ENCODE measurements at regions not wholly inside any gene's neighbourhood (a gene's known extent, or its start where the extent isn't known, plus 50 kb on each side); places are given as distances from the start of the nearest gene placed in this dataset.
"Not testable (repeated sequence)": the region's sequence is repeated elsewhere in the genome, so short reads cannot be mapped to it uniquely, and the experiment has no call there.

GRCh38 chr3:130151555-130151954 lies 69.9 kb downstream of the ALG1L2 start:
- not testable (repeated sequence) for DNase-seq (ENCODE audit: low spot score)

GRCh38 chr3:130153247-130153646 lies 71.6 kb downstream of the ALG1L2 start:
- not testable (repeated sequence) for DNase-seq (ENCODE audit: low spot score)

- DNase-seq (ENCODE audit: low spot score): not testable (repeated sequence)
These were observed 73.8 kb downstream of the ALG1L2 start for GRCh38 chr3:130155464-130155863.

- DNase-seq (ENCODE audit: low spot score): not testable (repeated sequence)
These were observed 85.2 kb downstream of the ALG1L2 start for GRCh38 chr3:130166856-130167255.

- not testable (repeated sequence) for DNase-seq (ENCODE audit: low spot score)
These were observed 93.6 kb downstream of the ALG1L2 start for GRCh38 chr3:130175195-130175594.

- not testable (repeated sequence) for DNase-seq (ENCODE audit: low spot score)
These were observed 95.0 kb downstream of the ALG1L2 start for GRCh38 chr3:130176476-130177256.

GRCh38 chr3:130178835-130179234 lies 97.2 kb downstream of the ALG1L2 start:
- not testable (repeated sequence) for DNase-seq (ENCODE audit: low spot score)

GRCh38 chr3:130179353-130179970 lies 97.8 kb downstream of the ALG1L2 start:
- not testable (repeated sequence) for DNase-seq (ENCODE audit: low spot score)

- DNase-seq (ENCODE audit: low spot score): not testable (repeated sequence)
These were observed 100.8 kb downstream of the ALG1L2 start for GRCh38 chr3:130182475-130182874.

- not testable (repeated sequence) for DNase-seq (ENCODE audit: low spot score)
These were observed 102.1 kb downstream of the ALG1L2 start for GRCh38 chr3:130183689-130184088.

- not testable (repeated sequence) for DNase-seq (ENCODE audit: low spot score)
These were observed 102.8 kb downstream of the ALG1L2 start for GRCh38 chr3:130184152-130185024.

GRCh38 chr3:130201272-130201671 lies 119.6 kb downstream of the ALG1L2 start:
- not testable (repeated sequence) for DNase-seq (ENCODE audit: low spot score)

- DNase-seq (ENCODE audit: low spot score): not testable (repeated sequence)
These were observed 122.0 kb downstream of the ALG1L2 start for GRCh38 chr3:130203633-130204032.

GRCh38 chr3:130227540-130227939 lies 117.9 kb upstream of the COL6A5 start:
- no peak for DNase-seq (ENCODE audit: low spot score)

GRCh38 chr3:130242850-130243569 lies 102.5 kb upstream of the COL6A5 start:
- no peak for DNase-seq (ENCODE audit: low spot score)

- DNase-seq (ENCODE audit: low spot score): no peak
These were observed 101.7 kb upstream of the COL6A5 start for GRCh38 chr3:130243808-130244207.

GRCh38 chr3:130250982-130251381 lies 94.5 kb upstream of the COL6A5 start:
- no peak for DNase-seq (ENCODE audit: low spot score)

- no peak for DNase-seq (ENCODE audit: low spot score)
These were observed 90.0 kb upstream of the COL6A5 start for GRCh38 chr3:130255442-130255841.

GRCh38 chr3:130256821-130257340 lies 88.6 kb upstream of the COL6A5 start:
- no peak for DNase-seq (ENCODE audit: low spot score)

GRCh38 chr3:130258532-130258952 lies 86.9 kb upstream of the COL6A5 start:
- DNase-seq (ENCODE audit: low spot score): no peak

GRCh38 chr3:130259166-130259874 lies 86.2 kb upstream of the COL6A5 start:
- no peak for DNase-seq (ENCODE audit: low spot score)
